ENCODE measurements at regions not wholly inside any gene's neighbourhood (a gene's known extent, or its start where the extent isn't known, plus 50 kb on each side); places are given as distances from the start of the nearest gene placed in this dataset.

- peaks cover 2% of the 10 kb centered on the region for H3K27me3 Mint-ChIP-seq
- H3K9me3 Mint-ChIP-seq = no peaks in the 10 kb centered on the region
- no peak overlapping the region for H3K27ac Mint-ChIP-seq
- H3K4me1 Mint-ChIP-seq (ENCODE audit: low read depth) = peaks cover 18% of the 10 kb centered on the region
- H3K4me3 Mint-ChIP-seq = no peak overlapping the region
- intact Hi-C loops (cut with micrococcal nuclease) = no loop called here
- H3K36me3 Mint-ChIP-seq (ENCODE audit: low read depth) = no peaks in the 10 kb centered on the region
Observed at GRCh38 chr12:76220980-76221379, 127.2 kb downstream of the BBS10 start.

DNA sequence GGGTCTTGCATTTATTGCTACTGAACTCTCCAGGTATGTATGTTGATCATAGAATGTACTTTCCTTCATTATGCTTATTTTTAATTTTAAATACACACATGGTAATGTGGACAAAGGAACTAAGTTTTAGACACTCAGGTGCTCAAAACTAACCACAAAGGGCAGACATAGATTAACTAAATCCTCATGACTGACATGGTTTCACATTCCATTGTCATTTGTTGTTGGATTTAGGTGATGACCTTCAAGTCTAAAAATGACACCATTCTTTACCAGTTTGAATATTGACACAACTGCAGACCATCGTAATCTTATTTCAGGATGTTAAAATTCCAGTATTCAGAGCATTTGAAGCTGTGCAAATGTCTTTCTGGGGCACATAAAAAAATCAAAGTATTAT is 128.4 kb downstream of the BBS10 start:
- Mint-ChIP-seq H3K4me3 (no peak overlapping the region), H3K27ac (no peak overlapping the region), H3K4me1 (ENCODE audit: low read depth) (peaks cover 13% of the 10 kb centered on the region), H3K27me3 (peaks cover under 1% of the 10 kb centered on the region), H3K9me3 (no peaks in the 10 kb centered on the region), H3K36me3 (ENCODE audit: low read depth) (no peaks in the 10 kb centered on the region)
- intact Hi-C loops (cut with micrococcal nuclease) = loop anchor here (10.0 kb wide), 1 partner anchor 65 kb away; no protein-coding TSS in a partner anchor

- no peaks in the 10 kb centered on the region for H3K36me3 Mint-ChIP-seq (ENCODE audit: low read depth)
- no peak overlapping the region for H3K4me3 Mint-ChIP-seq
Observed at GRCh38 chr12:76216585-76217472, 131.4 kb downstream of the BBS10 start.

GRCh38 chr12:76208129-76208528 is 123.6 kb upstream of the NAP1L1 start:
- H3K4me3 Mint-ChIP-seq = no peak overlapping the region
- peaks cover 4% of the 10 kb centered on the region for H3K9me3 Mint-ChIP-seq
- H3K4me1 Mint-ChIP-seq (ENCODE audit: low read depth) = no peaks in the 10 kb centered on the region
- no peaks in the 10 kb centered on the region for H3K36me3 Mint-ChIP-seq (ENCODE audit: low read depth)
- no peak overlapping the region for H3K27ac Mint-ChIP-seq
- peaks cover 25% of the 10 kb centered on the region for H3K27me3 Mint-ChIP-seq
- intact Hi-C loops (cut with micrococcal nuclease) = no loop called here

More at GRCh38 chr12:76216585-76217472, 131.4 kb downstream of the BBS10 start:
- H3K27ac Mint-ChIP-seq = no peak overlapping the region
- peaks cover 19% of the 10 kb centered on the region for H3K4me1 Mint-ChIP-seq (ENCODE audit: low read depth)
- H3K27me3 Mint-ChIP-seq = peaks cover 6% of the 10 kb centered on the region
- intact Hi-C loops (cut with micrococcal nuclease) = loop anchor here (10.0 kb wide), 1 partner anchor 62 kb away; no protein-coding TSS in a partner anchor
- H3K9me3 Mint-ChIP-seq = no peaks in the 10 kb centered on the region

GRCh38 chr12:76206677-76207072 is 122.2 kb upstream of the NAP1L1 start:
- Mint-ChIP-seq H3K4me3 (no peak overlapping the region), H3K9me3 (peaks cover 12% of the 10 kb centered on the region), H3K4me1 (ENCODE audit: low read depth) (peaks cover 5% of the 10 kb centered on the region), H3K27ac (no peak overlapping the region), H3K36me3 (ENCODE audit: low read depth) (no peaks in the 10 kb centered on the region), H3K27me3 (peaks cover 29% of the 10 kb centered on the region)
- intact Hi-C loops (cut with micrococcal nuclease) = no loop called here

- peaks cover 5% of the 10 kb centered on the region for H3K4me1 Mint-ChIP-seq (ENCODE audit: low read depth)
- H3K27ac Mint-ChIP-seq = no peak overlapping the region
- peaks cover 31% of the 10 kb centered on the region for H3K27me3 Mint-ChIP-seq
- intact Hi-C loops (cut with micrococcal nuclease) = no loop called here
- peaks cover 12% of the 10 kb centered on the region for H3K9me3 Mint-ChIP-seq
- no peak overlapping the region for H3K4me3 Mint-ChIP-seq
- H3K36me3 Mint-ChIP-seq (ENCODE audit: low read depth) = no peaks in the 10 kb centered on the region
Observed at GRCh38 chr12:76206039-76206676, 121.7 kb upstream of the NAP1L1 start.

- intact Hi-C loops (cut with micrococcal nuclease) = no loop called here
- Mint-ChIP-seq H3K36me3 (ENCODE audit: low read depth) (peaks cover 5% of the 10 kb centered on the region), H3K9me3 (peaks cover 42% of the 10 kb centered on the region), H3K27ac (no peak overlapping the region), H3K4me1 (ENCODE audit: low read depth) (peaks cover 5% of the 10 kb centered on the region), H3K4me3 (no peak overlapping the region), H3K27me3 (peaks cover 38% of the 10 kb centered on the region)
Observed at GRCh38 chr12:76202621-76203020, 118.1 kb upstream of the NAP1L1 start.

GRCh38 chr12:76201758-76202157 is 117.3 kb upstream of the NAP1L1 start:
- Mint-ChIP-seq H3K4me3 (no peak overlapping the region), H3K27ac (no peak overlapping the region), H3K36me3 (ENCODE audit: low read depth) (peaks cover 5% of the 10 kb centered on the region), H3K4me1 (ENCODE audit: low read depth) (peaks cover 5% of the 10 kb centered on the region), H3K9me3 (peaks cover 50% of the 10 kb centered on the region), H3K27me3 (peaks cover 36% of the 10 kb centered on the region)
- intact Hi-C loops (cut with micrococcal nuclease) = no loop called here

- H3K27ac Mint-ChIP-seq = no peak overlapping the region
- peaks cover 5% of the 10 kb centered on the region for H3K36me3 Mint-ChIP-seq (ENCODE audit: low read depth)
- peaks cover 50% of the 10 kb centered on the region for H3K9me3 Mint-ChIP-seq
- intact Hi-C loops (cut with micrococcal nuclease) = no loop called here
- peaks cover 5% of the 10 kb centered on the region for H3K4me1 Mint-ChIP-seq (ENCODE audit: low read depth)
- H3K4me3 Mint-ChIP-seq = no peak overlapping the region
- peaks cover 35% of the 10 kb centered on the region for H3K27me3 Mint-ChIP-seq
Observed at GRCh38 chr12:76201316-76201715, 116.8 kb upstream of the NAP1L1 start.

DNA sequence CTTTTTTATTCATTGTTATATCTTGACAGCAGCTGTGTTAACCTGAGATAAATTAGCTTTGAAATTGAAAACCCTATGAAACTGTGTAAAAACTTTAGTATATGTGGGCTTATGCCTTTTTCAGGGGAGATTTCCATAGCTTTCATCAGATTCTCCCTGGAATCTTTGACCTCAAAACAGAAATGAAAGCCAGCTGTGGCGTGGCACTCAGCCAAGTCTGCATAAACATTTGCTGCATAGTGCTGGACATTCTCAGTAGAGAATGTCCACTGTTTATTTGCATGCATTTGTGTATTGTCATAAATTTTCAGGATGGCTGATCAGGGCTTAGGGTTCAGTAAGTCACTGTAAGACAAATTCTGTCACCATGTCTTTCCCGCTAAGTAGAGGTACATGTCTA is 115.3 kb upstream of the NAP1L1 start:
- Mint-ChIP-seq H3K4me3 (no peak overlapping the region), H3K27ac (no peak overlapping the region), H3K27me3 (peaks cover 34% of the 10 kb centered on the region), H3K36me3 (ENCODE audit: low read depth) (peaks cover 5% of the 10 kb centered on the region), H3K4me1 (ENCODE audit: low read depth) (peaks cover 5% of the 10 kb centered on the region), H3K9me3 (peaks cover 50% of the 10 kb centered on the region)
- intact Hi-C loops (cut with micrococcal nuclease) = no loop called here

- Mint-ChIP-seq H3K27ac (no peak overlapping the region), H3K9me3 (peaks cover 50% of the 10 kb centered on the region), H3K4me3 (no peak overlapping the region), H3K36me3 (ENCODE audit: low read depth) (peaks cover 5% of the 10 kb centered on the region), H3K27me3 (peaks cover 37% of the 10 kb centered on the region), H3K4me1 (ENCODE audit: low read depth) (peaks cover 5% of the 10 kb centered on the region)
- intact Hi-C loops (cut with micrococcal nuclease) = no loop called here
Observed at GRCh38 chr12:76198839-76199238, 114.4 kb upstream of the NAP1L1 start.

DNA sequence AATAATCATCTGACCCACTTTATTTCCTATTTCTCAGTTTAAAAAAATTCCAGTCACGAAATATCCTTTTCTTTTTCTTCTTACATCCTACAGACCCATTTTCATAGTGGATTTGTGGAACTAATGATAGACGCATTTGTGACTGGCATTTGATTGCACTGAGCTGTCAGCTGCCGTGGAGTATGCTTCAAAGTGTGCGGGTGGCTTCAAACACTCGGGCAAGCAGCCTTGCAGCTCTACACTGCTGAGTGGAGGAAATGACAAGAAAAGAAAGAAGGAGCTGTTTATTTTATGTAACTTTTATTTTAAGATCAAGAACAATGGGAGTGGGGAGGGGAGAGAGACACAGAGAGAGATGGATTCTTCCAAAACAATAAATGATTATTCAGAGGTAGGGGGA is 112.8 kb upstream of the NAP1L1 start:
- Mint-ChIP-seq H3K4me1 (ENCODE audit: low read depth) (no peaks in the 10 kb centered on the region), H3K9me3 (peaks cover 39% of the 10 kb centered on the region), H3K4me3 (no peak overlapping the region), H3K27ac (no peak overlapping the region), H3K27me3 (peaks cover 34% of the 10 kb centered on the region), H3K36me3 (ENCODE audit: low read depth) (peaks cover 5% of the 10 kb centered on the region)
- intact Hi-C loops (cut with micrococcal nuclease) = no loop called here

DNA sequence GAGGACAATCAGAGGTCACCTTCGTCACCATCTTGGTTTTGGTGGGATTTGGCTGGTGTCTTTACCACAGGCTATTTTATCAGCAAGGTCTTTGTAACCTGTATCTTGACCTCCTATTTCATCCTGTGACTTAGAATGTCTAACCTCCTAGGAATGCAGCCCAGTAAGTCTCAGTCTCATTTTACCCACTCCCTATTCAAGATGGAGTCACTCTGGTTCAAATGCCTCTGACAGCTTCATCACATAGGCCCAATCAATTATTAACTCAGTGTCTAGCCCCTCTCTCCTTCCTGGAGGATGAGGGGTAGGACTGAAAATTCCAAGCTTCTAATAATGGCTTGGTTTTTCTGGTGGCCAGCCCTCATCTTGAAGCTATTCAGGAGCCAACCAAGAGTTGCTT is 111.4 kb upstream of the NAP1L1 start:
- H3K36me3 Mint-ChIP-seq (ENCODE audit: low read depth) = peaks cover 5% of the 10 kb centered on the region
- peaks cover 39% of the 10 kb centered on the region for H3K9me3 Mint-ChIP-seq
- no peak overlapping the region for H3K27ac Mint-ChIP-seq
- intact Hi-C loops (cut with micrococcal nuclease) = no loop called here
- peaks cover 28% of the 10 kb centered on the region for H3K27me3 Mint-ChIP-seq
- H3K4me3 Mint-ChIP-seq = no peak overlapping the region
- H3K4me1 Mint-ChIP-seq (ENCODE audit: low read depth) = no peaks in the 10 kb centered on the region

- intact Hi-C loops (cut with micrococcal nuclease) = no loop called here
- Mint-ChIP-seq H3K4me1 (ENCODE audit: low read depth) (no peaks in the 10 kb centered on the region), H3K27ac (no peak overlapping the region), H3K9me3 (peaks cover 30% of the 10 kb centered on the region), H3K4me3 (no peak overlapping the region), H3K36me3 (ENCODE audit: low read depth) (peaks cover 5% of the 10 kb centered on the region), H3K27me3 (peaks cover 27% of the 10 kb centered on the region)
Observed at GRCh38 chr12:76194724-76195123, 110.2 kb upstream of the NAP1L1 start.
